OCI-LY7 (cell line): ENCODE measurements at regions not wholly inside any gene's neighbourhood (a gene's known extent, or its start where the extent isn't known, plus 50 kb on each side); places are given as distances from the start of the nearest gene placed in this dataset.

Source experiments
- BruUV-seq: library from RNA; stranded (reverse); fragments of 400-500 nt; replicated peaks from 2 replicates; lab custom pipeline; 2021; lab: Mats Ljungman, UMichigan
- CTCF ChIA-PET: fragments of 300-600 bp; sonication (Branson Sonifier 250); formaldehyde crosslinking; loops from one replicate; lab custom pipeline; 2022; ENCODE audit warnings: antibody characterized with exemption; ENCODE audit not compliant: unreplicated experiment; lab: Charles Lee
- POLR2A ChIA-PET: fragments of 300-600 bp; sonication (Branson Sonifier 250); formaldehyde crosslinking; loops from one replicate; lab custom pipeline; 2022; ENCODE audit warnings: antibody characterized with exemption; lab: Charles Lee
- DNase-seq: peaks from one replicate; pipeline ENCODE4 v3.0.0-alpha.2; 2015; ENCODE audit warnings: low spot score
- H2AFZ ChIP-seq: fragments of 200-600 bp; sonication (generic), shearing (Covaris generic); 2 replicates; pipeline ENCODE4 v1.6.1; 2014; ENCODE audit warnings: mild to moderate bottlenecking, antibody characterized with exemption, low read length, moderate library complexity
- H3K27ac ChIP-seq: fragments of 200-600 bp; sonication (generic); 2 replicates; pipeline ENCODE4 v1.5.1; 2014; ENCODE audit warnings: mixed run types, low read depth, mild to moderate bottlenecking, moderate library complexity, low read length, inconsistent platforms; ENCODE audit not compliant: poor library complexity, severe bottlenecking
- H3K36me3 ChIP-seq: fragments of 200-600 bp; sonication (generic); 2 replicates; pipeline ENCODE4 v1.6.1; 2014; ENCODE audit warnings: mild to moderate bottlenecking, antibody characterized with exemption, low read length, moderate library complexity, mixed read lengths; ENCODE audit not compliant: insufficient read depth
- H3K4me1 ChIP-seq: fragments of 200-600 bp; sonication (generic); 2 replicates; pipeline ENCODE4 v1.5.1; 2014; ENCODE audit warnings: mild to moderate bottlenecking, low read length; ENCODE audit not compliant: insufficient read depth, poor library complexity, severe bottlenecking
- H3K4me2 ChIP-seq: fragments of 200-600 bp; sonication (generic); 2 replicates; pipeline ENCODE4 v1.6.1; 2014; ENCODE audit warnings: mild to moderate bottlenecking, low read length
- H3K4me3 ChIP-seq: fragments of 200-600 bp; sonication (generic); 2 replicates; pipeline ENCODE4 v1.5.1; 2014; ENCODE audit warnings: mild to moderate bottlenecking, low read depth, low read length; ENCODE audit not compliant: poor library complexity, severe bottlenecking
- H3K79me2 ChIP-seq: fragments of 200-600 bp; sonication (generic); 2 replicates; pipeline ENCODE4 v1.6.1; 2016; ENCODE audit warnings: low read depth, mild to moderate bottlenecking, low read length, moderate library complexity, mixed read lengths; ENCODE audit not compliant: insufficient read depth
- H3K9me2 ChIP-seq: fragments of 200-600 bp; sonication (generic); 2 replicates; pipeline ENCODE4 v1.6.1; 2016; ENCODE audit warnings: mild to moderate bottlenecking, low read length, mixed read lengths; ENCODE audit not compliant: insufficient read depth
- H3K9me3 ChIP-seq: fragments of 200-600 bp; sonication (generic); 2 replicates; pipeline ENCODE4 v1.6.1; 2014; ENCODE audit warnings: mild to moderate bottlenecking, mixed run types, low read length, mixed read lengths
- H4K20me1 ChIP-seq: fragments of 200-600 bp; sonication (generic); 2 replicates; pipeline ENCODE4 v1.6.1; 2014; ENCODE audit warnings: mild to moderate bottlenecking, antibody characterized with exemption, low read length, moderate library complexity, mixed read lengths; ENCODE audit not compliant: insufficient read depth
- CTCF ChIP-seq: fragments of 200-600 bp; sonication (generic); conservative IDR thresholded peaks from 2 replicates; pipeline ENCODE4 v1.5.1; 2014; ENCODE audit warnings: mild to moderate bottlenecking, antibody characterized with exemption, low read length, moderate library complexity, mixed read lengths
- EZH2phosphoT487 ChIP-seq: fragments of 200-600 bp; sonication (generic); IDR thresholded peaks from 2 replicates; pipeline ENCODE4 v1.6.1; 2018; ENCODE audit warnings: low read depth, borderline replicate concordance, mild to moderate bottlenecking, mixed run types, antibody characterized with exemption, low read length, moderate library complexity, mixed read lengths
- intact Hi-C: fragments of 100-400 bp; cut with micrococcal nuclease; formaldehyde crosslinking; loops from one replicate; pipeline ENCODE4 v1.10.0; 2022; ENCODE audit not compliant: unreplicated experiment

- no peak for DNase-seq
- Histone ChIP-seq H3K4me2 (no peak overlapping the region), H3K79me2 (no peaks in the 10 kb centered on the region), H3K9me3 (no peaks in the 10 kb centered on the region), H3K4me3 (no peak overlapping the region), H3K36me3 (no peaks in the 10 kb centered on the region), H3K9me2 (no peaks in the 10 kb centered on the region), H2AFZ (no peak overlapping the region), H3K27ac (no peak overlapping the region), H3K4me1 (no peaks in the 10 kb centered on the region), H4K20me1 (no peaks in the 10 kb centered on the region)
- intact Hi-C loops, result no loop called here
- no peak for TF ChIP-seq EZH2phosphoT487
- TF ChIP-seq CTCF, result no peak
- POLR2A ChIA-PET, result no interaction called here
- CTCF ChIA-PET, result no interaction called here
- BruUV-seq, result no TSS peak
Measured at GRCh38 chr1:59101518-59101917, 195.4 kb upstream of the FGGY start.

- ChIA-PET CTCF (no interaction called here), POLR2A (interaction anchor here (0.7 kb wide), 1 partner anchor 10 kb away, joined by 3 read pairs; no protein-coding TSS in a partner anchor)
- intact Hi-C loops, result no loop called here
- Histone ChIP-seq H4K20me1 (no peaks in the 10 kb centered on the region), H2AFZ (no peak overlapping the region), H3K4me2 (no peak overlapping the region), H3K36me3 (no peaks in the 10 kb centered on the region), H3K9me3 (no peaks in the 10 kb centered on the region), H3K4me3 (no peak overlapping the region), H3K4me1 (no peaks in the 10 kb centered on the region), H3K27ac (no peak overlapping the region), H3K79me2 (no peaks in the 10 kb centered on the region), H3K9me2 (no peaks in the 10 kb centered on the region)
- no peak for DNase-seq
- no TSS peak for BruUV-seq
- no peak for TF ChIP-seq CTCF
- no peak for TF ChIP-seq EZH2phosphoT487
Measured at GRCh38 chr1:59103457-59103856, 193.4 kb upstream of the FGGY start.

DNA sequence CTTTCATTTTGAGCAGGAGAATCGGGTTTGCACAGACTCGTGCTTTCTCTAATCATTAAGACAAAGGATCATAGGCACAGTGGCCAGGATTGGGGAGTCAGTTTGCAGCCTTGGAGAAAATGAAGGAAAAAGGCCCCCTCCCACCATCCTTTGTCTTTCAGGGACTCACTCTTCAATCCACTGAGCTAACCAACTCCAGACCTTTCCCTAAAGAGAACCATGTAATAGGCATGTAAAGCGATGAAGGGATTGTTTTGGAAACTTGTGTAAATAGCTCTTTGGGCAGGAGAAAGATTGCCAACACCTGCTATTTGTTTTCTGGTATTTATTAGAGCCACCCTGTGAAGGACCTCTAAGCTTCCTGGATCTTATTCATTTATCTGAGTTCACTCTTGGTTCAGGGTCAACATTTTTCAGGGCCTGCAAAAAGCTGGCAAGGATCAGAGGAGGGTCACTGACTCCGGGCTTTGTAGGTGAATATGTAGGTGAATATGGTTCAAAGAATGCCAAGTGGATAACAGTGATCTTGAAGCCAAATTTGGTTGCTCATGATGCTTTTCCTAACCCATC lies 192.6 kb upstream of the FGGY start:
- Histone ChIP-seq H3K36me3 (no peaks in the 10 kb centered on the region), H3K4me1 (no peaks in the 10 kb centered on the region), H4K20me1 (no peaks in the 10 kb centered on the region), H2AFZ (no peak overlapping the region), H3K4me3 (no peak overlapping the region), H3K79me2 (no peaks in the 10 kb centered on the region), H3K9me2 (no peaks in the 10 kb centered on the region), H3K9me3 (no peaks in the 10 kb centered on the region), H3K27ac (no peak overlapping the region), H3K4me2 (no peak overlapping the region)
- intact Hi-C loops, result no loop called here
- CTCF ChIA-PET, result no interaction called here
- no peak for DNase-seq
- BruUV-seq, result no TSS peak
- POLR2A ChIA-PET, result no interaction called here
- no peak for TF ChIP-seq CTCF
- TF ChIP-seq EZH2phosphoT487, result no peak
